ENCODE measurements at regions not wholly inside any gene's neighbourhood (a gene's known extent, or its start where the extent isn't known, plus 50 kb on each side); places are given as distances from the start of the nearest gene placed in this dataset.

DNA sequence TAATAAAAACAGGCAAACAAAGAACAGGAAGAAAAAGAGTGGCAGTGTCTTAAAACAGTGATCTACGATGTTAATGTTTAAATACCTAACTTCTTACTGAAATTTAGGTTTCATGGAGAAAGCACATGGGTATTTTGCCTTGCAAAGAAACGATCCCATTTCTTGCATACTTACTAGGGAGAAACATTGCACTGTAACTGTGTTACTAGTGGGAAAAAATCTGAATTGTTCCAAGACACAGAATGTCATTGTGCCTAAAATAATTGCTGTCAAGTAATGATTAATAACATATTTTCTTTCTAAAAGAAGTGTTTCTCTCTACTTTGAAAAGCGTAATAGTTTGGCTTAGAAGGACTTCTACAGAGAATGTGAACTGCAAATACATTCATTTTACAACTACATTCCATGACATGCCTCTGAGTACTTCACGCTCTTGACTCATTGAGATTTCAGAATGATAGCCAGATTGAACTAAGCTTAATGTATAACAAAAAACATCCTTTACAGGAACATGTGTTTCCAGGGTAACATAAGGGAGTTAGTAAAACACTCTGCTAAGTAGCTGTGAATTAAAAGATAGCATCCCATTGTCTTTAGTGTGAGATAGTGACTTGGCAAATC, 256.2 kb upstream of the CPNE8 start:
- ChIA-PET CTCF (no interaction called here), POLR2A (no interaction called here)
- Histone ChIP-seq H3K27me3 (replicated peaks in 2 of 5; ENCODE audit: control insufficient read depth in 4 of 5, insufficient read depth in 5 of 5, low read length in 4 of 5) (no peaks in the 10 kb centered on the region), H3K9me3 (ENCODE audit: control extremely low read depth in 1 of 5, control insufficient read depth in 4 of 5, insufficient read depth in 2 of 5, low read depth in 1 of 5, low read length in 4 of 5) (peaks cover 0 to 2% (median 0%) of the 10 kb centered on the region in 5 experiments), H3K4me1 (ENCODE audit: control extremely low read depth in 1 of 4, control insufficient read depth in 4 of 4, insufficient read depth in 4 of 4, low read length in 3 of 4) (no peaks in the 10 kb centered on the region), H3K4me3 (ENCODE audit: control insufficient read depth in 1 of 7, extremely low read depth in 1 of 7, insufficient read depth in 4 of 7, low read depth in 2 of 7, low read length in 6 of 7) (no peak overlapping the region), H3K36me3 (ENCODE audit: control insufficient read depth in 4 of 4, insufficient read depth in 4 of 4, low read length in 3 of 4) (no peaks in the 10 kb centered on the region), H3K27ac (ENCODE audit: insufficient read depth in 1 of 2, low read depth in 1 of 2, low read length in 2 of 2, poor library complexity in 1 of 2, severe bottlenecking in 2 of 2) (no peak overlapping the region)
- no CpG with 5 or more reads among the region's 4 CpGs for WGBS (ENCODE audit: insufficient coverage)
- no peak for DNase-seq

DNA sequence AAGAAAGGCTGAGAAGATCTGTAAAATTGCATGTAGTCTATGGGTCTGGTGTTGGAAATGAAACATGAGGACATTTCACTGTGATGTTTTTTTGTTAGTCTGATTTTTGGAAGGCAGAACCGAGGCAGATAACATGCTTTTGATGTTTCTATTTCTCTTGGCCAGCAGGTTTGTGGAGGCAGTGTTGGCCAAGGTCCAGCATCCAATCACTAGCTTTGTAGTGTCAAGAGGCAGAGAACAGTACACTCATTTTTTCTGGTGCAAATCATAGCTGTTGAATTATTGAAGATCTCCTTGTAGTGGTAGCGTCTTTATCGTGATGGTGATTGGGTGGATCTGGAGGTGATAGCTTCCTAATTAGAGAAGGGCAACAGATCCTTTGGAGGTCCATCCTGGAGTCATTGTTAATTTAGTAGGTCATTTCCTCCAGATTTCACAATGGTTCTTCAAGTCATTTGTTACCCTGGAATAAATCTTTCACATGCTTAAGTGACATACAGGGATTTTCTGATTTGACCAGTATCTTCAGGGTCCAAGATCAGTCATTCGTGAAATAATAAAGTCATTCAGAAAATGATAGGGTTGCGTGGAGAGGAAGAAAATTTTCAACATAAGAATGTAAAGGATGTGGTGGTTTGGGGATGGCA, 252.4 kb upstream of the CPNE8 start:
- Histone ChIP-seq H3K36me3 (ENCODE audit: control insufficient read depth in 4 of 4, insufficient read depth in 4 of 4, low read length in 3 of 4) (no peaks in the 10 kb centered on the region), H3K27me3 (replicated peaks in 2 of 5; ENCODE audit: control insufficient read depth in 4 of 5, insufficient read depth in 5 of 5, low read length in 4 of 5) (no peaks in the 10 kb centered on the region), H3K4me1 (ENCODE audit: control extremely low read depth in 1 of 4, control insufficient read depth in 4 of 4, insufficient read depth in 4 of 4, low read length in 3 of 4) (no peaks in the 10 kb centered on the region), H3K9me3 (ENCODE audit: control extremely low read depth in 1 of 5, control insufficient read depth in 4 of 5, insufficient read depth in 2 of 5, low read depth in 1 of 5, low read length in 4 of 5) (peaks cover 0 to 2% (median 1%) of the 10 kb centered on the region in 5 experiments), H3K4me3 (ENCODE audit: control insufficient read depth in 1 of 7, extremely low read depth in 1 of 7, insufficient read depth in 4 of 7, low read depth in 2 of 7, low read length in 6 of 7) (no peak overlapping the region), H3K27ac (ENCODE audit: insufficient read depth in 1 of 2, low read depth in 1 of 2, low read length in 2 of 2, poor library complexity in 1 of 2, severe bottlenecking in 2 of 2) (no peak overlapping the region)
- POLR2A ChIA-PET = no interaction called here
- WGBS (ENCODE audit: insufficient coverage) = 86% methylated on average over 1 of the region's 5 CpGs
- CTCF ChIA-PET = no interaction called here
- DNase-seq = no peak

DNA sequence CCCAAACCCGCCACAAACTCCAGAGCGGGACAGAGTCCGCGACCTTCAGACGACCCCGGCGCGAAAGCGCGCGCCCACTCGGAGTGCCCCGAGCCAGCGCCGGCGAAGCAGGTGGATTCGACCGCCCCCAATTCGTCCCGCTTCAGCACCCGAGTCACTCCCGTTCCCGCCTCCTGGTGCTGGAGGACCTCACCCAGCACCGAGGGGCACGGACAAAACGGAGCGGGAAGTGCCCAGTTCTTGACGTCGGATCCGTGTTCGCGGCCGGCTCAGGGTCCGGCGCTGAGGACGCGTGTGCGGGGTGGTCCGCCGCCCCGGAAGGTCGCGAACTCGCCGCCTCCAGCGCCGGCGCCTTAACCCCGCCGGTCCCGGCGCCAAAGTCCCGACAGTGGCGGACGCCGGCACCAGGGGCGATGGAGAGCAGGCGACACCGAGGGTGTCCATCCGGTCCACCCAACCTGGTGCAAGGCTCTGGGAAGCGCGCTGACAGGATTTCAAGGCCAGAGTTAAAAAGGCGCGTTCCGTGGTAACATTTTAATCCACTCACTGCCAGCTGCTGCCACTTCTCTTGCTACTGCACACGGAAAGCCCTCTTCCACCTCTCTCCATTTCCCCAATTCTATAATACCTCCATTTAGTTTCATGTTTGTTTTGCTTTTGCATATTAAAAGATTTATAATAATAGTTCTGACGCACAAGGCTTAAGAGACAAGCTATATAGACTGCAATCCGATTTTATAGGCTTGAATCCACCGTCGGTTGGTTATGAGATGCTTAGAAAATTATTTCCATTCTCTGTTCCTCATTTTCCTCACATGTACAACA, 240.0 kb upstream of the CPNE8 start:
- CTCF ChIA-PET = no interaction called here
- Histone ChIP-seq H3K27me3 (replicated peaks in 2 of 5; ENCODE audit: control insufficient read depth in 4 of 5, insufficient read depth in 5 of 5, low read length in 4 of 5) (peaks cover 9 to 41% (median 14%) of the 10 kb centered on the region in 5 experiments), H3K36me3 (ENCODE audit: control insufficient read depth in 4 of 4, insufficient read depth in 4 of 4, low read length in 3 of 4) (no peaks in the 10 kb centered on the region), H3K27ac (ENCODE audit: insufficient read depth in 1 of 2, low read depth in 1 of 2, low read length in 2 of 2, poor library complexity in 1 of 2, severe bottlenecking in 2 of 2) (no peak overlapping the region), H3K4me3 (ENCODE audit: control insufficient read depth in 1 of 7, extremely low read depth in 1 of 7, insufficient read depth in 4 of 7, low read depth in 2 of 7, low read length in 6 of 7) (peak overlapping the region; percentile 17 to 79 (median 52)), H3K9me3 (ENCODE audit: control extremely low read depth in 1 of 5, control insufficient read depth in 4 of 5, insufficient read depth in 2 of 5, low read depth in 1 of 5, low read length in 4 of 5) (peaks cover 0 to 22% (median 6%) of the 10 kb centered on the region in 5 experiments), H3K4me1 (ENCODE audit: control extremely low read depth in 1 of 4, control insufficient read depth in 4 of 4, insufficient read depth in 4 of 4, low read length in 3 of 4) (peaks cover 0 to 9% (median 8%) of the 10 kb centered on the region in 4 experiments)
- peak; percentile 10 to 36 (median 15) for DNase-seq
- WGBS (ENCODE audit: insufficient coverage) = 4% methylated on average over 65 of the region's 70 CpGs
- POLR2A ChIA-PET = no interaction called here

DNA sequence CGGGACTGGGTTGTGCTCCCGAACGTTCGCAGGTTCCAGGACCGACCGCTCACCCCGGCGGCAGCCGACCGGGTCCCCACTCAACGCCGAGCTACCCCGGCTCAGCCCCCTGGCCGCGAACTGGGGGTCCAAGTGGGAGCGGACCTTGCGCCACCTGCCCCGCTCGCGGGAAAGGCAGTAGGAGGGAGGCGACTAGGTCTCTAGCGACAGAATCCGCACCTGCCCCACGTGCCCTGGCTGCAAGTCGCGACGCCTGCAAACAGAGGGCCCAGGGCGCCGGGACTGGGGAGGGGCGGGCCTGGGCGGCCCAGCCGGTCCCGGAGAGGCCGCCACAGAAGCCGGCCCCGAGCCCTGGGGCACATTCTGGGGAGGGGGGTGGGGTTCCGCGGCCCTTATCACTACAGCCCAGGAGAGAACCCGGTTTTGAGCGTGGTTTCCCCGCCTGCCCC, 239.2 kb upstream of the CPNE8 start:
- Histone ChIP-seq H3K27me3 (replicated peaks in 2 of 5; ENCODE audit: control insufficient read depth in 4 of 5, insufficient read depth in 5 of 5, low read length in 4 of 5) (peaks cover 9 to 41% (median 14%) of the 10 kb centered on the region in 5 experiments), H3K9me3 (ENCODE audit: control extremely low read depth in 1 of 5, control insufficient read depth in 4 of 5, insufficient read depth in 2 of 5, low read depth in 1 of 5, low read length in 4 of 5) (peaks cover 0 to 16% (median 3%) of the 10 kb centered on the region in 5 experiments), H3K36me3 (ENCODE audit: control insufficient read depth in 4 of 4, insufficient read depth in 4 of 4, low read length in 3 of 4) (no peaks in the 10 kb centered on the region), H3K4me1 (ENCODE audit: control extremely low read depth in 1 of 4, control insufficient read depth in 4 of 4, insufficient read depth in 4 of 4, low read length in 3 of 4) (peaks cover 0 to 9% (median 8%) of the 10 kb centered on the region in 4 experiments), H3K27ac (ENCODE audit: insufficient read depth in 1 of 2, low read depth in 1 of 2, low read length in 2 of 2, poor library complexity in 1 of 2, severe bottlenecking in 2 of 2) (no peak overlapping the region), H3K4me3 (ENCODE audit: control insufficient read depth in 1 of 7, extremely low read depth in 1 of 7, insufficient read depth in 4 of 7, low read depth in 2 of 7, low read length in 6 of 7) (peak overlapping the region in 6 of 7 experiments; percentile 17 to 79 (median 58))
- peak; percentile 0 to 22 (median 0) for DNase-seq
- POLR2A ChIA-PET = no interaction called here
- 27% methylated on average over 21 of the region's 41 CpGs for WGBS (ENCODE audit: insufficient coverage)
- CTCF ChIA-PET = no interaction called here

DNA sequence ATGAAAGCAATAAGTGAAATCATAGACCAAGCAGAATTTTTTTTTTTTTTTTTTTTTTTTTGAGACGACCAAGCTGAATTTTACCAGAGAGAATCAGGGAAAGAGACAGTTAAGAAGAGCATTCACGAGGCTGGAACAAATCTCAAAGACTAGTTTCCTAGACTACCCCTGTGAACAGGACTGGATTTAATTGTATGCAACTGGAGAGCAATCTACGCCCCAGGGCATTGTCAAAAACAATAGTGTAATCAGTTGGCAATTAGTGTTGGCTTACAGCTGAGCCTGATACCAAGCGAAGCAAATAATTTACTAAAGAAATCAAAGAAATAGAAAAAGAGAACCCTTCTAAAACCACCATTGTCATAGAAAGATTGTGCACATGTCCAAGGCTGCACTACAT, 232.9 kb upstream of the CPNE8 start:
- CTCF ChIA-PET = interaction anchor here (0.6 kb wide), 1 partner anchor 314 kb away, joined by 3 read pairs; no protein-coding TSS in a partner anchor
- DNase-seq = no peak
- H3K4me3 ChIP-seq (ENCODE audit: control insufficient read depth in 1 of 7, extremely low read depth in 1 of 7, insufficient read depth in 4 of 7, low read depth in 2 of 7, low read length in 6 of 7) = no peak overlapping the region
- H3K4me1 ChIP-seq (ENCODE audit: control extremely low read depth in 1 of 4, control insufficient read depth in 4 of 4, insufficient read depth in 4 of 4, low read length in 3 of 4) = no peaks in the 10 kb centered on the region
- peaks cover 0 to 3% (median 0%) of the 10 kb centered on the region in 5 experiments for H3K9me3 ChIP-seq (ENCODE audit: control extremely low read depth in 1 of 5, control insufficient read depth in 4 of 5, insufficient read depth in 2 of 5, low read depth in 1 of 5, low read length in 4 of 5)
- peaks cover 0 to 10% (median 3%) of the 10 kb centered on the region in 5 experiments for H3K27me3 ChIP-seq (replicated peaks in 2 of 5; ENCODE audit: control insufficient read depth in 4 of 5, insufficient read depth in 5 of 5, low read length in 4 of 5)
- H3K36me3 ChIP-seq (ENCODE audit: control insufficient read depth in 4 of 4, insufficient read depth in 4 of 4, low read length in 3 of 4) = no peaks in the 10 kb centered on the region
- POLR2A ChIA-PET = no interaction called here
- H3K27ac ChIP-seq (ENCODE audit: insufficient read depth in 1 of 2, low read depth in 1 of 2, low read length in 2 of 2, poor library complexity in 1 of 2, severe bottlenecking in 2 of 2) = no peak overlapping the region
- 80% methylated on average over 2 of the region's 4 CpGs for WGBS (ENCODE audit: insufficient coverage)

DNA sequence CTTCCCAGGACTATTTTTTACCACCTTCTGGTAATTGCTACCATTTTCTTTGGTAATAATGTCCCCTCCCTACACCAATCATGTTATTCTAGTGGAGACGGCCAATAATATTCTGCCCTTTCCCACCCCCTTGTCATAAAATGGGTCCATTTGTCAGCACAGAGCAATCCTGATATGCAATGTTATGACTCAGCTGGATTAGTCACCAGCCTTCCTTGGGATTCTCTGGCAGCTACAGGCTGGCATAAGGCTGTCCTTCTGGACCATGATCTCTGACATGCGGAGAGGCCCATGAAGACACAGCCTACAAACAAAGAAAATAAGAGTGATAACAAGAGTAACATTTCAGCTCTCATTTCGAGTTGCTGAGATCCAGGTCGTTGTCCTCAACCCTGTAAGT, 222.0 kb upstream of the CPNE8 start:
- WGBS (ENCODE audit: insufficient coverage) = 100% methylated on average over 4 of the region's 4 CpGs
- Histone ChIP-seq H3K4me1 (ENCODE audit: control extremely low read depth in 1 of 4, control insufficient read depth in 4 of 4, insufficient read depth in 4 of 4, low read length in 3 of 4) (no peaks in the 10 kb centered on the region), H3K27ac (ENCODE audit: insufficient read depth in 1 of 2, low read depth in 1 of 2, low read length in 2 of 2, poor library complexity in 1 of 2, severe bottlenecking in 2 of 2) (no peak overlapping the region), H3K9me3 (ENCODE audit: control extremely low read depth in 1 of 5, control insufficient read depth in 4 of 5, insufficient read depth in 2 of 5, low read depth in 1 of 5, low read length in 4 of 5) (no peaks in the 10 kb centered on the region), H3K4me3 (ENCODE audit: control insufficient read depth in 1 of 7, extremely low read depth in 1 of 7, insufficient read depth in 4 of 7, low read depth in 2 of 7, low read length in 6 of 7) (no peak overlapping the region), H3K27me3 (replicated peaks in 2 of 5; ENCODE audit: control insufficient read depth in 4 of 5, insufficient read depth in 5 of 5, low read length in 4 of 5) (no peaks in the 10 kb centered on the region), H3K36me3 (ENCODE audit: control insufficient read depth in 4 of 4, insufficient read depth in 4 of 4, low read length in 3 of 4) (no peaks in the 10 kb centered on the region)
- ChIA-PET CTCF (no interaction called here), POLR2A (no interaction called here)
- no peak for DNase-seq

DNA sequence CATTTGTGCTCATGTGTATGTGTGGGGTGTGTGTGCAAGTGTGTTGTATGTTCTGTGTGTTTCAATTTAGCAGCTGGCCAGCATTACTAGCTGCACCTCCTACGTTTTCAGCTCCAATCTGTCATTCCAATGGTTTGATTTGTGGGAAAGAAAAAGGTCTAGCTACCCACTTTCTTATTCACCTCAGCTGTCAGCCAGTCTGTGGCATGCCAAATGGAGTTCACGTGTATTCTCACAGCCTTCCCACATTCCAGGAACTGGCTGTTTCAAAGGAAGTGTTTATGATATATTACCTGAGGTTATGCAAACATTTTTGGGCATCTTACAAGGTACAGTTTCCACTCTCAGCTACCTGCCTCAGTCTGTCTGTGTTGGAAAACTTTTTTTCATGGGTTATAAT, 220.2 kb upstream of the CPNE8 start:
- CTCF ChIA-PET = interaction anchor here (1.5 kb wide), 1 partner anchor 11 kb away, joined by 4 read pairs; no protein-coding TSS in a partner anchor
- no peak overlapping the region for H3K4me3 ChIP-seq (ENCODE audit: control insufficient read depth in 1 of 7, extremely low read depth in 1 of 7, insufficient read depth in 4 of 7, low read depth in 2 of 7, low read length in 6 of 7)
- no CpG with 5 or more reads among the region's 2 CpGs for WGBS (ENCODE audit: insufficient coverage)
- H3K4me1 ChIP-seq (ENCODE audit: control extremely low read depth in 1 of 4, control insufficient read depth in 4 of 4, insufficient read depth in 4 of 4, low read length in 3 of 4) = no peaks in the 10 kb centered on the region
- H3K36me3 ChIP-seq (ENCODE audit: control insufficient read depth in 4 of 4, insufficient read depth in 4 of 4, low read length in 3 of 4) = no peaks in the 10 kb centered on the region
- no peak overlapping the region for H3K27ac ChIP-seq (ENCODE audit: insufficient read depth in 1 of 2, low read depth in 1 of 2, low read length in 2 of 2, poor library complexity in 1 of 2, severe bottlenecking in 2 of 2)
- no peaks in the 10 kb centered on the region for H3K9me3 ChIP-seq (ENCODE audit: control extremely low read depth in 1 of 5, control insufficient read depth in 4 of 5, insufficient read depth in 2 of 5, low read depth in 1 of 5, low read length in 4 of 5)
- POLR2A ChIA-PET = no interaction called here
- no peak for DNase-seq
- H3K27me3 ChIP-seq (replicated peaks in 2 of 5; ENCODE audit: control insufficient read depth in 4 of 5, insufficient read depth in 5 of 5, low read length in 4 of 5) = no peaks in the 10 kb centered on the region
